Activated T-helper 2 cell treated with anti-CD3 and anti-CD28 coated beads, Interferon-gamma antibody, Interleukin-2, Interleukin-4, amounts not matched to agents 10 μg/mL and 5 μg/mL and 100 μg/mL, durations not matched to agents 14 hours and 24 hours and 36 hours (primary cell): ENCODE measurements at regions not wholly inside any gene's neighbourhood (a gene's known extent, or its start where the extent isn't known, plus 50 kb on each side); places are given as distances from the start of the nearest gene placed in this dataset.
"Not testable (repeated sequence)": the region's sequence is repeated elsewhere in the genome, so short reads cannot be mapped to it uniquely, and the experiment has no call there.

Experiments
- DNase-seq: peaks from one replicate; pipeline ENCODE4 v3.0.0; 2021; ENCODE audit warnings: low spot score
- H3K27ac Mint-ChIP-seq: one replicate; pipeline ENCODE4 v1.8.0; 2021; ENCODE audit warnings: mixed read lengths
- H3K27me3 Mint-ChIP-seq: one replicate; pipeline ENCODE4 v1.8.0; 2021; ENCODE audit warnings: low read depth, mixed read lengths
- H3K36me3 Mint-ChIP-seq: one replicate; pipeline ENCODE4 v1.8.0; 2021; ENCODE audit warnings: low read depth, mixed read lengths
- H3K4me1 Mint-ChIP-seq: one replicate; pipeline ENCODE4 v1.8.0; 2021; ENCODE audit warnings: low read depth, mixed read lengths
- H3K4me3 Mint-ChIP-seq: one replicate; pipeline ENCODE4 v1.8.0; 2021; ENCODE audit warnings: low read depth, mild to moderate bottlenecking, moderate library complexity, mixed read lengths
- H3K9me3 Mint-ChIP-seq: one replicate; pipeline ENCODE4 v1.8.0; 2021; ENCODE audit warnings: mixed read lengths
- intact Hi-C: fragments of 100-400 bp; cut with micrococcal nuclease; formaldehyde crosslinking; loops from one replicate; pipeline ENCODE4 v1.15.1; 2023

- H3K27ac Mint-ChIP-seq, intact Hi-C loops, H3K4me3 Mint-ChIP-seq, DNase-seq, H3K4me1 Mint-ChIP-seq, H3K27me3 Mint-ChIP-seq, H3K9me3 Mint-ChIP-seq, H3K36me3 Mint-ChIP-seq: not testable (repeated sequence)
These were observed 4157.8 kb upstream of the TPTE start for GRCh38 chr21:6363591-6363990.

GRCh38 chr21:6368824-6369223 lies 4152.6 kb upstream of the TPTE start:
- DNase-seq: peak; percentile 8
- intact Hi-C loops, H3K27ac Mint-ChIP-seq, H3K36me3 Mint-ChIP-seq, H3K4me1 Mint-ChIP-seq, H3K27me3 Mint-ChIP-seq, H3K4me3 Mint-ChIP-seq, H3K9me3 Mint-ChIP-seq: not testable (repeated sequence)

- intact Hi-C loops, H3K9me3 Mint-ChIP-seq, H3K36me3 Mint-ChIP-seq, H3K27me3 Mint-ChIP-seq, DNase-seq, H3K4me3 Mint-ChIP-seq, H3K27ac Mint-ChIP-seq, H3K4me1 Mint-ChIP-seq: not testable (repeated sequence)
These were observed 4148.1 kb upstream of the TPTE start for GRCh38 chr21:6373253-6373652.

GRCh38 chr21:6374232-6374631 lies 4147.2 kb upstream of the TPTE start:
- DNase-seq: peak; percentile 27
- intact Hi-C loops, H3K4me3 Mint-ChIP-seq, H3K4me1 Mint-ChIP-seq, H3K27ac Mint-ChIP-seq, H3K27me3 Mint-ChIP-seq, H3K9me3 Mint-ChIP-seq, H3K36me3 Mint-ChIP-seq: not testable (repeated sequence)

- H3K27ac Mint-ChIP-seq, H3K4me1 Mint-ChIP-seq, H3K27me3 Mint-ChIP-seq, H3K4me3 Mint-ChIP-seq, H3K36me3 Mint-ChIP-seq, H3K9me3 Mint-ChIP-seq, intact Hi-C loops: not testable (repeated sequence)
- peak; percentile 13 for DNase-seq
These were observed 4146.5 kb upstream of the TPTE start for GRCh38 chr21:6374926-6375325.

- H3K27me3 Mint-ChIP-seq, H3K4me3 Mint-ChIP-seq, intact Hi-C loops, H3K4me1 Mint-ChIP-seq, H3K27ac Mint-ChIP-seq, H3K36me3 Mint-ChIP-seq, H3K9me3 Mint-ChIP-seq: not testable (repeated sequence)
- peak; percentile 7 for DNase-seq
These were observed 4145.6 kb upstream of the TPTE start for GRCh38 chr21:6375776-6376175.

GRCh38 chr21:6376321-6377070 lies 4144.9 kb upstream of the TPTE start:
- intact Hi-C loops, H3K4me3 Mint-ChIP-seq, H3K9me3 Mint-ChIP-seq, H3K4me1 Mint-ChIP-seq, H3K27me3 Mint-ChIP-seq, H3K36me3 Mint-ChIP-seq, H3K27ac Mint-ChIP-seq: not testable (repeated sequence)
- DNase-seq: peak; percentile 9
